ENCODE measurements at regions not wholly inside any gene's neighbourhood (a gene's known extent, or its start where the extent isn't known, plus 50 kb on each side); places are given as distances from the start of the nearest gene placed in this dataset.

DNA sequence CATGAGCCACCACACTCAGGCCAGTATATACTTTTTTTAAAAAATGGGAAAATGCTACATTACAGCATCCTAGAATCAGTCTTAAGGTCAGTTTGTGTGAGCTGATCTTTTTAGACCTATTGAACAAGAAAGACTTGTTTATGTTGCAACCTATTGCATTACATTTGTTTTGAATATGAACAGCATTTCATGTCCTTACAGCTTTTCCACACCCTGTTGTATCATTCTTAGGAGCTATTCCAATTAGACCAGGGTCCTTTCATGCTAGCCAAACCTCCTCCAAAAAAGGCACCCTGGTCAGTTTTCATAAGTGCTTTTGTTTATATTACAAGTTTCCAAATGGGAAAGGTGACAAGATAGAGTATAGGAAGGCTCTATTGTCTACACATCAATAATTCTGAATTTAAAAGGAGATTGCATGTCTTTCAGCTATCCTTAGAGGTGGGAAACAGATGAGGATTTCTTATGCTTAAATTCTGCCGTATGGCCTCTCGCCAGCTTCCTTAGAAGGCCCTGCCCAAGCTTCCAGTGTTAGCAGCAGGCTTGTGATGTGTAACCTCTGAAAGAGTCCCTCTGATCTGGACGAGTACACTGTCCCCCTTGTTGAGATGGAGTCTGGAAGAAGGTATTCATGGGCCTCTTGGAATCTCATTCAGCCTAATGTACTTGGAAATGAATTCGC is 171.9 kb downstream of the OTUD1 start:
- Histone ChIP-seq H3K27me3 (ENCODE audit: control insufficient read depth, insufficient read depth, low read length) (no peaks in the 10 kb centered on the region), H3K36me3 (ENCODE audit: control insufficient read depth, insufficient read depth, low read length) (no peaks in the 10 kb centered on the region), H3K27ac (ENCODE audit: low read length) (no peak overlapping the region), H3K4me3 (ENCODE audit: low read depth in 2 of 2, low read length in 2 of 2) (no peak overlapping the region), H3K4me1 (ENCODE audit: control insufficient read depth, insufficient read depth, low read length) (no peaks in the 10 kb centered on the region), H3K9me3 (ENCODE audit: control insufficient read depth, insufficient read depth, low read depth, low read length) (no peaks in the 10 kb centered on the region)
- TF ChIP-seq POLR2AphosphoS5 (IDR thresholded peaks at IDR 0.05; ENCODE audit: low read depth, low read length) = no peak
- TF ChIP-seq SIN3A (IDR thresholded peaks at IDR 0.05; ENCODE audit: borderline replicate concordance, insufficient read depth, low read depth, low read length) = no peak
- TF ChIP-seq, protein P1, sequence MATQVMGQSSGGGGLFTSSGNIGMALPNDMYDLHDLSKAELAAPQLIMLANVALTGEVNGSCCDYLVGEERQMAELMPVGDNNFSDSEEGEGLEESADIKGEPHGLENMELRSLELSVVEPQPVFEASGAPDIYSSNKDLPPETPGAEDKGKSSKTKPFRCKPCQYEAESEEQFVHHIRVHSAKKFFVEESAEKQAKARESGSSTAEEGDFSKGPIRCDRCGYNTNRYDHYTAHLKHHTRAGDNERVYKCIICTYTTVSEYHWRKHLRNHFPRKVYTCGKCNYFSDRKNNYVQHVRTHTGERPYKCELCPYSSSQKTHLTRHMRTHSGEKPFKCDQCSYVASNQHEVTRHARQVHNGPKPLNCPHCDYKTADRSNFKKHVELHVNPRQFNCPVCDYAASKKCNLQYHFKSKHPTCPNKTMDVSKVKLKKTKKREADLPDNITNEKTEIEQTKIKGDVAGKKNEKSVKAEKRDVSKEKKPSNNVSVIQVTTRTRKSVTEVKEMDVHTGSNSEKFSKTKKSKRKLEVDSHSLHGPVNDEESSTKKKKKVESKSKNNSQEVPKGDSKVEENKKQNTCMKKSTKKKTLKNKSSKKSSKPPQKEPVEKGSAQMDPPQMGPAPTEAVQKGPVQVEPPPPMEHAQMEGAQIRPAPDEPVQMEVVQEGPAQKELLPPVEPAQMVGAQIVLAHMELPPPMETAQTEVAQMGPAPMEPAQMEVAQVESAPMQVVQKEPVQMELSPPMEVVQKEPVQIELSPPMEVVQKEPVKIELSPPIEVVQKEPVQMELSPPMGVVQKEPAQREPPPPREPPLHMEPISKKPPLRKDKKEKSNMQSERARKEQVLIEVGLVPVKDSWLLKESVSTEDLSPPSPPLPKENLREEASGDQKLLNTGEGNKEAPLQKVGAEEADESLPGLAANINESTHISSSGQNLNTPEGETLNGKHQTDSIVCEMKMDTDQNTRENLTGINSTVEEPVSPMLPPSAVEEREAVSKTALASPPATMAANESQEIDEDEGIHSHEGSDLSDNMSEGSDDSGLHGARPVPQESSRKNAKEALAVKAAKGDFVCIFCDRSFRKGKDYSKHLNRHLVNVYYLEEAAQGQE (IDR thresholded peaks at IDR 0.05; ENCODE audit: insufficient read depth in 1 of 2, low read depth in 2 of 2, low read length in 1 of 2) = no peak
- no peak for TF ChIP-seq TCF7L2 (IDR thresholded peaks at IDR 0.05; ENCODE audit: low read depth, low read length)
- TF ChIP-seq, protein P2, sequence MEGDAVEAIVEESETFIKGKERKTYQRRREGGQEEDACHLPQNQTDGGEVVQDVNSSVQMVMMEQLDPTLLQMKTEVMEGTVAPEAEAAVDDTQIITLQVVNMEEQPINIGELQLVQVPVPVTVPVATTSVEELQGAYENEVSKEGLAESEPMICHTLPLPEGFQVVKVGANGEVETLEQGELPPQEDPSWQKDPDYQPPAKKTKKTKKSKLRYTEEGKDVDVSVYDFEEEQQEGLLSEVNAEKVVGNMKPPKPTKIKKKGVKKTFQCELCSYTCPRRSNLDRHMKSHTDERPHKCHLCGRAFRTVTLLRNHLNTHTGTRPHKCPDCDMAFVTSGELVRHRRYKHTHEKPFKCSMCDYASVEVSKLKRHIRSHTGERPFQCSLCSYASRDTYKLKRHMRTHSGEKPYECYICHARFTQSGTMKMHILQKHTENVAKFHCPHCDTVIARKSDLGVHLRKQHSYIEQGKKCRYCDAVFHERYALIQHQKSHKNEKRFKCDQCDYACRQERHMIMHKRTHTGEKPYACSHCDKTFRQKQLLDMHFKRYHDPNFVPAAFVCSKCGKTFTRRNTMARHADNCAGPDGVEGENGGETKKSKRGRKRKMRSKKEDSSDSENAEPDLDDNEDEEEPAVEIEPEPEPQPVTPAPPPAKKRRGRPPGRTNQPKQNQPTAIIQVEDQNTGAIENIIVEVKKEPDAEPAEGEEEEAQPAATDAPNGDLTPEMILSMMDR (IDR thresholded peaks at IDR 0.05) = no peak
- POLR2A ChIA-PET = no interaction called here
- intact Hi-C loops (cut with micrococcal nuclease; ENCODE audit: unreplicated experiment) (loop anchor here (10.0 kb wide), 1 partner anchor 56 kb away; no protein-coding TSS in a partner anchor), in situ Hi-C loops (cut with HindIII; ENCODE audit: low pct_unique_long_range_greater_than_20kb, low sequenced_read_pairs) (no loop called here)
- no TSS peak for BruUV-seq (replicated peaks)
- CTCF ChIA-PET = interaction anchor here (0.6 kb wide), 1 partner anchor 156 kb away, joined by 4 read pairs; no protein-coding TSS in a partner anchor
- ATAC-seq (no peak), DNase-seq (ENCODE audit: low read depth, low spot score) (no peak)

DNA sequence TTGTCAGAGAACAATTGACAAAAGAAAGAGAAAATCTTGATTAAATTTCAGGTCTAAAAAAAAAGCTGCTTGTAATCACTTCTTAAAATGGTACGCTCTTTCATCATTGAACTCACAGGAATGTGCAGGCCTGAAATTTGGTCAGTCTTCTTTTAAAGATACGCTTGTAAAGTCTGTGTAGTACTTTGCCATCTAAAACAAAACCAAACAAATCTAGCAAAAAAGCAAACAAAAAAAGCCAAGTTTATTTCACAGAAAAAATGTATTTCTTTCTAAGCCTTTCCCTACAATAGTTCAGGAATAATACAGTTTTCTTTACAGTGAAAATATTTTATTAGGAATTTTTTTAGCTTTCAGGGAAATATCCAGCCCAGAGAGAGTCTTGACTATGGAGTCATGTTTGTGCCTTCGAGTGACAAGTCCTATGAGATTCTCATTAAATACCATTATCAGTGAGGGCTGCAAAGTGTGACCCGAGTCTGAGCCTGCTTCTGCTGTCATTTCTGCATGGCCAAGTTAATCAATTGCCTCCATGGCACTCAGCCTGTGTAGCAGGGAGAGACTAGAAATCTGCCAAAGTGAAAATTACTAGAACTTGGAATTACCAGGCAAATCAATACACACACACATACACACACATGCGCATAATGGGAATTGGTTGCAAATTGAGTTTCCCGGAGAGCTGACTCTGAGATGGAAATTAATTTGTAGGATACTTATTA is 172.6 kb downstream of the OTUD1 start:
- ChIA-PET CTCF (no interaction called here), POLR2A (no interaction called here)
- TF ChIP-seq, protein P1 (IDR thresholded peaks at IDR 0.05; ENCODE audit: insufficient read depth in 1 of 2, low read depth in 2 of 2, low read length in 1 of 2) = no peak
- no peak for TF ChIP-seq POLR2AphosphoS5 (IDR thresholded peaks at IDR 0.05; ENCODE audit: low read depth, low read length)
- TF ChIP-seq TCF7L2 (IDR thresholded peaks at IDR 0.05; ENCODE audit: low read depth, low read length) = no peak
- no peak for TF ChIP-seq SIN3A (IDR thresholded peaks at IDR 0.05; ENCODE audit: borderline replicate concordance, insufficient read depth, low read depth, low read length)
- TF ChIP-seq, protein P2 (IDR thresholded peaks at IDR 0.05) = no peak
- Histone ChIP-seq H3K36me3 (ENCODE audit: control insufficient read depth, insufficient read depth, low read length) (no peaks in the 10 kb centered on the region), H3K27me3 (ENCODE audit: control insufficient read depth, insufficient read depth, low read length) (no peaks in the 10 kb centered on the region), H3K9me3 (ENCODE audit: control insufficient read depth, insufficient read depth, low read depth, low read length) (no peaks in the 10 kb centered on the region), H3K4me1 (ENCODE audit: control insufficient read depth, insufficient read depth, low read length) (no peaks in the 10 kb centered on the region), H3K27ac (ENCODE audit: low read length) (no peak overlapping the region), H3K4me3 (ENCODE audit: low read depth in 2 of 2, low read length in 2 of 2) (no peak overlapping the region)
- DNase-seq (ENCODE audit: low read depth, low spot score) (no peak), ATAC-seq (no peak)
- in situ Hi-C loops (cut with HindIII; ENCODE audit: low pct_unique_long_range_greater_than_20kb, low sequenced_read_pairs) (no loop called here), intact Hi-C loops (cut with micrococcal nuclease; ENCODE audit: unreplicated experiment) (loop anchor here (10.0 kb wide), 1 partner anchor 57 kb away; no protein-coding TSS in a partner anchor)
- no TSS peak for BruUV-seq (replicated peaks)
